Lower lobe of right lung (tissue), 2 donors: ENCODE measurements at regions not wholly inside any gene's neighbourhood (a gene's known extent, or its start where the extent isn't known, plus 50 kb on each side); places are given as distances from the start of the nearest gene placed in this dataset.

Experiments used
- ATAC-seq, 2 donors: fragments of 200-7000 bp; cut with Tn5 transposase; one replicate each; pipeline ENCODE4 v1.9.1; 2020 to 2022; ENCODE audit warnings: mild to moderate bottlenecking in 2 of 2, moderate library complexity in 2 of 2
- DNase-seq: peaks from one replicate; pipeline ENCODE4 v3.0.0-alpha.2; 2020
- H3K27ac ChIP-seq: fragments of 200-600 bp; one replicate; pipeline ENCODE4 v1.8.0; 2022
- H3K27me3 ChIP-seq: fragments of 200-600 bp; one replicate; pipeline ENCODE4 v1.8.0; 2022; ENCODE audit warnings: low read depth
- H3K36me3 ChIP-seq: fragments of 200-600 bp; one replicate; pipeline ENCODE4 v1.8.0; 2022; ENCODE audit warnings: mild to moderate bottlenecking
- H3K4me1 ChIP-seq: fragments of 200-600 bp; one replicate; pipeline ENCODE4 v1.8.0; 2022
- H3K4me3 ChIP-seq: fragments of 200-600 bp; one replicate; pipeline ENCODE4 v1.8.0; 2022; ENCODE audit warnings: mild to moderate bottlenecking
- H3K9me3 ChIP-seq: fragments of 200-600 bp; one replicate; pipeline ENCODE4 v1.8.0; 2022
- intact Hi-C: fragments of 100-400 bp; cut with DNase I; formaldehyde crosslinking; loops from one replicate; pipeline ENCODE4 v1.11.0; 2022
- TF ChIP-seq, protein P1 (sequence below): fragments of 200-600 bp; IDR thresholded peaks from one replicate; pipeline ENCODE4 v1.8.0; 2022; ENCODE audit warnings: antibody characterized with exemption, mild to moderate bottlenecking
- donor health status: DM: no; HTN: yes; CAD: no; lungs with severe emphysema.

DNA sequence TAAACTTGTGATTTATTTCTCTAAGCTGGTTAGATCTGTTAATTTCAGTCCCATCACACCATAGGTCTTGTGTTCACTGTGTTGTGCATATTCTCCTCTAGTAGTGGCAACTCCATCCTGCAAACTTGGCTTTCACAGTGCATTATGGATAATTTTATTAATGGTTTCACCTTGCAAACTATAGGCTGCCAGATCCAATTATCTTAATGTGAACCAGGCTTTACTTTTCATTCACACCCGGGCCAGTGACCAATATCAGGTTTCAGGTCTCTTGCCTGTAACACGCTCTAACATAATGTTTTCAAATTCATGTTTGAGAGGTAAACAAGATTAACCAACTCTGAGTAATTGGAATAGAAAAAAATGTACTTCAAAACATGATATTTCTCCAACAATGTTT lies 1293.0 kb downstream of the REEP3 start:
- no peak for ATAC-seq

DNA sequence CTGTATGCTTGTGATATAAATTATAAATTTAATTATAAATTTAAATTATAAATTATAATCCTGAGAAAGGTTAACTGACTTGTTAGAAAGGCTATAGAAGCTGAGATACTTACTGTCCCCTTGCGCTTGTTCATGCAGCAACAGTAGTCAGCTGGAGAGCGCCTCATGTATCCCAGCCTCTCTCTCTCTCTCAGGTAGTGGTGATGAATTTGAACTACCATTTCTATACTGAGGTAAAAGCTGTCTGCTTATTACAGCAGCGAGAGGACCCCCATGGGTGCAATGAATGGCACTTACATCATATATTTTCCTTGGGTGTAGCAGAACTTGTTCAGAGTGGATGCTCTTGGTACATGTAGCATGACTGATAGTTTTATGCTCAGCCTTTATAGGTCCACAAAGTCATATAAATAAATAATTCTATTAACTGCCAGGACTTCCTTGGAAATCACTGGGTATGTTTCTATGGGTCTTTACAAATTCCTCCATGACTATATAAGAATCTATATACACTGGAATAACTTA lies 1308.7 kb downstream of the REEP3 start:
- Histone ChIP-seq H3K36me3 (no peaks in the 10 kb centered on the region), H3K27me3 (no peaks in the 10 kb centered on the region), H3K4me1 (no peaks in the 10 kb centered on the region), H3K9me3 (no peaks in the 10 kb centered on the region), H3K4me3 (no peak overlapping the region), H3K27ac (no peak overlapping the region)
- ATAC-seq (no peak), DNase-seq (no peak)
- intact Hi-C loops = no loop called here
- TF ChIP-seq, protein P1, sequence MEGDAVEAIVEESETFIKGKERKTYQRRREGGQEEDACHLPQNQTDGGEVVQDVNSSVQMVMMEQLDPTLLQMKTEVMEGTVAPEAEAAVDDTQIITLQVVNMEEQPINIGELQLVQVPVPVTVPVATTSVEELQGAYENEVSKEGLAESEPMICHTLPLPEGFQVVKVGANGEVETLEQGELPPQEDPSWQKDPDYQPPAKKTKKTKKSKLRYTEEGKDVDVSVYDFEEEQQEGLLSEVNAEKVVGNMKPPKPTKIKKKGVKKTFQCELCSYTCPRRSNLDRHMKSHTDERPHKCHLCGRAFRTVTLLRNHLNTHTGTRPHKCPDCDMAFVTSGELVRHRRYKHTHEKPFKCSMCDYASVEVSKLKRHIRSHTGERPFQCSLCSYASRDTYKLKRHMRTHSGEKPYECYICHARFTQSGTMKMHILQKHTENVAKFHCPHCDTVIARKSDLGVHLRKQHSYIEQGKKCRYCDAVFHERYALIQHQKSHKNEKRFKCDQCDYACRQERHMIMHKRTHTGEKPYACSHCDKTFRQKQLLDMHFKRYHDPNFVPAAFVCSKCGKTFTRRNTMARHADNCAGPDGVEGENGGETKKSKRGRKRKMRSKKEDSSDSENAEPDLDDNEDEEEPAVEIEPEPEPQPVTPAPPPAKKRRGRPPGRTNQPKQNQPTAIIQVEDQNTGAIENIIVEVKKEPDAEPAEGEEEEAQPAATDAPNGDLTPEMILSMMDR = no peak

More for the DNA sequence above, 1293.0 kb downstream of the REEP3 start:
- DNase-seq = no peak
- Histone ChIP-seq H3K27ac (no peak overlapping the region), H3K36me3 (no peaks in the 10 kb centered on the region), H3K4me1 (no peaks in the 10 kb centered on the region), H3K4me3 (no peak overlapping the region), H3K27me3 (no peaks in the 10 kb centered on the region), H3K9me3 (no peaks in the 10 kb centered on the region)
- TF ChIP-seq, protein P1 = no peak
- intact Hi-C loops = no loop called here

DNA sequence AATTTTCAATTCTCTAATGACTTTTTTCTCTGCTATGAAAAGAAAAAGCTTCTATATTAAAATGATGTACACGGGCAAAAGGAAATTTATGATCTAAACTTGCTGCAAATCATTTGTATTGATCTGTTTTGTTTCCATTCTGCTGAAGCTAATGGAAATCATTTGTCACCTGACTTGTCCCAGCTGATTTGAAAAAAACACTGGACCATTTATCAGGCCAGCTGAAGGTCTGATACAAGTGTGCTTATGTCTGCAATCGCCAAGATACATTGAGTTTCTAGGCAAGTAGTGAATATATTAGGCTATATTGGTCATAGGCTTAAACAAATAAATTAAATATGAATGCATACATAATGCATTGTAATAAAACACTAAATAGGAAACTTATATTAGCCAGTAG lies 1309.7 kb downstream of the REEP3 start:
- no peak for DNase-seq

DNA sequence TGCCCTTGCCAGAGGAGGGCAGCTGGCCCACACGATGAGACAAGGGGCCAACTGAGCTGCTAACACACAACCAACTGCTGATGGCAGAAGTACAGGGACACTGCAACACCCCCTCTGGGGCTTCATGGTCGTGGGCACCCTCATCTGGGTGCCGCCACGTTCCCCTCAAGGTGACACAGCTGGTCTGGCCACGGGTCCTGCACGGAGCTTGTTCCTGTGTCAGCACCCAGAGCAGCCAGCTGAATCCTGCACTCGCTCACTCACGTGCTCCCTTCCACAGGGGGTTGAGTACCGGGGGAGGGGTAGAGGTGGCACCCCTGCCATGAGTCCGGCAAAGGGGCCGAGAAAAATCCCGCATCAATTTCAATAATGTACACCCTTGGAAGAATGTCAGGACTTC lies 1319.1 kb downstream of the REEP3 start:
- H3K27ac ChIP-seq = no peak overlapping the region
- no peaks in the 10 kb centered on the region for H3K27me3 ChIP-seq
- intact Hi-C loops = no loop called here
- ATAC-seq (no peak), DNase-seq (peak; percentile 25)
- H3K9me3 ChIP-seq = no peaks in the 10 kb centered on the region
- TF ChIP-seq, protein P1 = no peak
- H3K4me1 ChIP-seq = no peaks in the 10 kb centered on the region
- no peaks in the 10 kb centered on the region for H3K36me3 ChIP-seq
- no peak overlapping the region for H3K4me3 ChIP-seq

More for the DNA sequence above, 1309.7 kb downstream of the REEP3 start:
- no peak for ATAC-seq
- no peaks in the 10 kb centered on the region for H3K4me1 ChIP-seq
- no peak overlapping the region for H3K4me3 ChIP-seq
- no peaks in the 10 kb centered on the region for H3K9me3 ChIP-seq
- H3K27me3 ChIP-seq = no peaks in the 10 kb centered on the region
- intact Hi-C loops = no loop called here
- TF ChIP-seq, protein P1 = no peak
- H3K36me3 ChIP-seq = no peaks in the 10 kb centered on the region
- H3K27ac ChIP-seq = no peak overlapping the region

DNA sequence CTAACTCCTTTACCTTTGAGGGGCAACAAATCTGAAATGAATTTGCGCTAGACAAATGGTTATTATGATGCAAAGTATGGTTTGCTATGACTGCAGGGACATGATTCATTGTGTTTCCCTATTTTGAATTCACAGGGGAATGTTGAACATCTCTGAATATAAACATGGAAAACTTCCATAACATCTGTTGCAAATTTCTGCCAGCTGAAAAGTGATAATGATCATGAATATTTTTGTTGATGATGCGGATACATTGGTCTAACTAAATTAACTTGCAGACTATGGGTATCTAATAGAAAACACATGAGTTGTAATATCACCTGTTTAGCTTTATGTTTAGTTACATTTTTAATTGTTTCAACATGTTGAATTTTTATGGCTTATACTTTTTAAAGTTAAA lies 1325.5 kb downstream of the REEP3 start:
- no peaks in the 10 kb centered on the region for H3K4me1 ChIP-seq
- TF ChIP-seq, protein P1 = no peak
- H3K9me3 ChIP-seq = no peaks in the 10 kb centered on the region
- no peak overlapping the region for H3K27ac ChIP-seq
- DNase-seq (no peak), ATAC-seq (no peak)
- H3K27me3 ChIP-seq = no peaks in the 10 kb centered on the region
- intact Hi-C loops = no loop called here
- no peaks in the 10 kb centered on the region for H3K36me3 ChIP-seq
- no peak overlapping the region for H3K4me3 ChIP-seq

DNA sequence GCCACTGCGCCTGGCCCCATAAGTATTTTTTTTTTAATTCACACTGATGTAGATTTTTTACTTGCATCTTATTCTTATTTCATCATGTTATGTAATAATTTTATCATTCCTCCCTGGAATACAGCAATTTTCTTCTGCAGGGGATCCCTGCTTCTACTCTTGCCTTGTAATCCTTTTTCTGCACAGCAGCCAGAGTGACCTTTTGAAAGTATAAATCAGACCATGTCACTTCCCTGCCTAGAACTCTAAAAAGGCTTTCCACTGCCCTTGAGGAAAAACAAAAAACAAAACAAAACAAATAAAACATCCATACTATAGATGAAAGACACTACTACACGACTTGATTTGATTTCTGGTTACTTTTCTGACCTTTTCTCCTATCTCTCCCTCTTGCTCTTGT lies 1334.7 kb downstream of the REEP3 start:
- Histone ChIP-seq H3K27me3 (no peaks in the 10 kb centered on the region), H3K9me3 (no peaks in the 10 kb centered on the region), H3K4me3 (no peak overlapping the region), H3K27ac (no peak overlapping the region), H3K36me3 (no peaks in the 10 kb centered on the region), H3K4me1 (no peaks in the 10 kb centered on the region)
- ATAC-seq (no peak), DNase-seq (no peak)
- intact Hi-C loops = no loop called here
- TF ChIP-seq, protein P1 = no peak
